Activated naive CD4-positive, alpha-beta T cell treated with anti-CD3 and anti-CD28 coated beads, Interleukin-2, amount 10 ng/mL, durations not matched to agents 7 days and 5 days (primary cell): ENCODE measurements at regions not wholly inside any gene's neighbourhood (a gene's known extent, or its start where the extent isn't known, plus 50 kb on each side); places are given as distances from the start of the nearest gene placed in this dataset.

ENCODE experiments used
- CTCF ChIA-PET: fragments of 350-600 bp; sonication (Branson Sonifier 250); formaldehyde crosslinking; loops from one replicate; lab custom pipeline; 2021; ENCODE audit warnings: antibody characterized with exemption; lab: Charles Lee
- DNase-seq: peaks from one replicate; pipeline ENCODE4 v3.0.0-alpha.2; 2020
- H3K27ac Mint-ChIP-seq: one replicate; pipeline ENCODE4 v1.8.0; 2021; ENCODE audit warnings: mild to moderate bottlenecking, moderate library complexity, mixed read lengths
- H3K27me3 Mint-ChIP-seq: one replicate; pipeline ENCODE4 v1.8.0; 2021; ENCODE audit warnings: mild to moderate bottlenecking, mixed read lengths
- H3K36me3 Mint-ChIP-seq: one replicate; pipeline ENCODE4 v1.8.0; 2021; ENCODE audit warnings: mixed read lengths
- H3K4me1 Mint-ChIP-seq: one replicate; pipeline ENCODE4 v1.8.0; 2021; ENCODE audit warnings: mixed read lengths
- H3K4me3 Mint-ChIP-seq: one replicate; pipeline ENCODE4 v1.8.0; 2021; ENCODE audit warnings: mild to moderate bottlenecking, moderate library complexity, mixed read lengths
- H3K9me3 Mint-ChIP-seq: one replicate; pipeline ENCODE4 v1.8.0; 2021; ENCODE audit warnings: mixed read lengths

- Mint-ChIP-seq H3K4me1 (no peaks in the 10 kb centered on the region), H3K27me3 (peaks cover 54% of the 10 kb centered on the region), H3K4me3 (no peak overlapping the region), H3K36me3 (no peaks in the 10 kb centered on the region), H3K9me3 (no peaks in the 10 kb centered on the region), H3K27ac (no peak overlapping the region)
- DNase-seq: no peak
- CTCF ChIA-PET: interaction anchor here (1.1 kb wide), 1 partner anchor 275 kb away, joined by 3 read pairs; no protein-coding TSS in a partner anchor
Observed at GRCh38 chr10:69684020-69684980, 54.3 kb downstream of the FAM241B start.

GRCh38 chr10:69684981-69685353, 54.9 kb downstream of the FAM241B start:
- no peak for DNase-seq
- Mint-ChIP-seq H3K27me3 (peaks cover 49% of the 10 kb centered on the region), H3K4me1 (no peaks in the 10 kb centered on the region), H3K36me3 (no peaks in the 10 kb centered on the region), H3K4me3 (no peak overlapping the region), H3K27ac (no peak overlapping the region), H3K9me3 (no peaks in the 10 kb centered on the region)
- CTCF ChIA-PET: interaction anchor here (1.1 kb wide), 1 partner anchor 275 kb away, joined by 3 read pairs; no protein-coding TSS in a partner anchor

DNA sequence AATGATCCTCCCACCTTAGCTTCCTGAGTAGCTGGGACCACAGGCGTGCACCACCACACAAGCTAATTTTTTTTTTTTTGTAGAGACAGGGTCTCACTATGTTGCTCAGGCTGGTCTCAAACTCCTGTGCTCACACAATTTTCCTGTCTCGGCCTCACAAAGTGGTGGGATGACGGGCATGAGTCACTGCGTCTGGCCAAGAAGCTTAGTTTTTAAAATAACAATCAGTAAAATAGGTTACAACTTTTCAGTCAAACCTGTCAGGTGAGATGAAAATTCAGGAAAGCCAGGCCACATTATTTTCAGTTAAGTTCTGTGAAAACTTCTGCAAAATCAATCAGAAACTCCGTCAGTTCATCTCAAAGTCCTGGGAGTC, 55.4 kb downstream of the FAM241B start:
- CTCF ChIA-PET: interaction anchor here (1.1 kb wide), 1 partner anchor 274 kb away, joined by 3 read pairs; no protein-coding TSS in a partner anchor
- no peak for DNase-seq
- H3K4me3 Mint-ChIP-seq: no peak overlapping the region
- H3K9me3 Mint-ChIP-seq: no peaks in the 10 kb centered on the region
- peaks cover 48% of the 10 kb centered on the region for H3K27me3 Mint-ChIP-seq
- no peaks in the 10 kb centered on the region for H3K4me1 Mint-ChIP-seq
- no peaks in the 10 kb centered on the region for H3K36me3 Mint-ChIP-seq
- no peak overlapping the region for H3K27ac Mint-ChIP-seq

DNA sequence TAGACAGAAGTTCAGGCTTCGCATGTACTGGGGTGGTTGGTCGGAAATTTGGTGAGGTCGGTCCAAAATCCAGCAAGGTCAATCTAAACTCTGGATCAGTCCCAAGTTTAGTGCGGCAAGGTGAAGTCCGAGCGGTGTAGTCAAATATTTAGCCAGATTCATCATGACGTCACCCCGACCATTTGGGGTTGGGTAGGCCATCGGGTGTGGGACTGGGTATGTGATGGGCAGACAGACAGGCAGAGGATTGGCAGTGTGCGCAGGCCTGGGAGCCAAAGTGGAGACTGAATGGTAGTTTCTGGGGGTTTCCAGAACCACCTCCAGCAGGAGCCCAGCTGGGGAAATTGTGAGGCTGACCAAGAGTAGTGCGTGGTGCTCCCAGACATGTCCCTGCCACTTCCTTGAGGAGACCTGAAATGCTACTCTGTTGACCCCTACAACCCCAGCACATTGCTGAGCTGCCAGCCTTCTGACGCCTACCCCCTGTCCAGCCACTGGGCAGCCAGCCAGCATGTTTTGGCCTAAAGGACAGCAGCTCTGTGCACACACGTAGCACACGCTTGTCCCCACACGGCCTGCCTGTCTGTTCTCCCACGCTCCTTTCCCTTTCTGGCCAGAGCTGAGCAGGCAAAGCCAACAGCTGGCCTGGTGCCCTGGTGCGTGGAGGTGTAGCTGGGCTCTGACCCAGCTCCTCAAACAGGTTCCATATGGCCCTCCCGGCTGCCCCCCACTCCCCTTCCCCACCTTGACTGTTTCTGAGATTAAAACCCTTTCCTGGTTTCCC, 55.9 kb downstream of the FAM241B start:
- CTCF ChIA-PET: no interaction called here
- no peaks in the 10 kb centered on the region for H3K9me3 Mint-ChIP-seq
- H3K36me3 Mint-ChIP-seq: no peaks in the 10 kb centered on the region
- H3K4me3 Mint-ChIP-seq: no peak overlapping the region
- peaks cover 51% of the 10 kb centered on the region for H3K27me3 Mint-ChIP-seq
- no peak for DNase-seq
- no peak overlapping the region for H3K27ac Mint-ChIP-seq
- no peaks in the 10 kb centered on the region for H3K4me1 Mint-ChIP-seq

- Mint-ChIP-seq H3K27ac (no peak overlapping the region), H3K36me3 (no peaks in the 10 kb centered on the region), H3K4me3 (no peak overlapping the region), H3K9me3 (no peaks in the 10 kb centered on the region), H3K27me3 (peaks cover 43% of the 10 kb centered on the region), H3K4me1 (no peaks in the 10 kb centered on the region)
- CTCF ChIA-PET: no interaction called here
- no peak for DNase-seq
Observed at GRCh38 chr10:69686866-69687265, 56.8 kb downstream of the FAM241B start.

DNA sequence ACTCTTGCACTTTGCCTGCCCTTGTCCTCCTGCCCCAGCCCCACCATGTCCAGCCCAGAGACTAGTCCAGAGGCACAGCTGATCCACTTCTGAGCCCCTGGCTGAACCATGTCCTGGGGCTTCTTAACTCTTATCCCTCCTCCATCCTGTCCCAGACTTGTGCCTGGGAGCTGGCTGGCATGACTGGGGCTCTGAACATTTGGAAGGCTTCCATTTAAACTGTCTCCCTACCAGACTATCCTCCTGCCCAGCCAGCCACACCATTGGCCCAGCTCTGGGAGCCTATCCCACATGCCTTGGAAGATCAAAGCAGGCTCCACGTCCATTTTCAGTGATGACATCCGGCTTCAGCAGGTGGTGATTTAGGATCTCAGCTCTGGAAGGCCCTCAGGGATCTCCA, 57.4 kb downstream of the FAM241B start:
- no peak for DNase-seq
- Mint-ChIP-seq H3K4me1 (no peaks in the 10 kb centered on the region), H3K9me3 (no peaks in the 10 kb centered on the region), H3K36me3 (no peaks in the 10 kb centered on the region), H3K27ac (no peak overlapping the region), H3K4me3 (no peak overlapping the region), H3K27me3 (peaks cover 40% of the 10 kb centered on the region)
- CTCF ChIA-PET: no interaction called here

DNA sequence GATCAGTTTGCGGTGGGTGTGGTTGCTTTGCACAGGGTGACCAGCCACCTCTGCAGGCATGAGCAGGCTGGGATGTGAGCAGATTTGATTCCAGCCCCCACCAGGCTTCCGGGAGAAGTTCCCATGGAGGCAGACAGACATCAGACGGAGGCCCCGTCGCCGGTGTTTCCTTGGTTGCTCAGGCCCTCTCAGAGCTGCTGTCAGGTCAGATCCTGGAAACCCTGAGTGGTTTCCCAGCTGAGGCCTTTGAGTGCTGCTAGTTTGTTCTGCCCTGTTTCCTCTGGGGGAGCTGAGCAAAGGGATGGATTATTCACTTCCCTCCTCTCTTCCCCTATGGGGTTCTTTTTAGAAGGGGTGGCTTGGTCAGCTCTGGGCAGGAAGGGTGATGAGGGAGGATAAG, 62.2 kb downstream of the FAM241B start:
- Mint-ChIP-seq H3K27me3 (peaks cover 30% of the 10 kb centered on the region), H3K4me1 (no peaks in the 10 kb centered on the region), H3K27ac (no peak overlapping the region), H3K9me3 (no peaks in the 10 kb centered on the region), H3K36me3 (no peaks in the 10 kb centered on the region), H3K4me3 (no peak overlapping the region)
- CTCF ChIA-PET: interaction anchor here (1.0 to 1.5 kb wide), 3 partner anchors 22 to 223 kb away, joined by 3 read pairs; no protein-coding TSS in a partner anchor
- DNase-seq: no peak

GRCh38 chr10:69692891-69693290, 62.8 kb downstream of the FAM241B start:
- no peaks in the 10 kb centered on the region for H3K36me3 Mint-ChIP-seq
- no peaks in the 10 kb centered on the region for H3K9me3 Mint-ChIP-seq
- CTCF ChIA-PET: interaction anchor here (1.1 kb wide), 1 partner anchor 21 kb away, joined by 3 read pairs; no protein-coding TSS in a partner anchor
- DNase-seq: no peak
- H3K27ac Mint-ChIP-seq: no peak overlapping the region
- H3K27me3 Mint-ChIP-seq: peaks cover 23% of the 10 kb centered on the region
- no peaks in the 10 kb centered on the region for H3K4me1 Mint-ChIP-seq
- H3K4me3 Mint-ChIP-seq: no peak overlapping the region

GRCh38 chr10:69693886-69694285, 63.8 kb downstream of the FAM241B start:
- CTCF ChIA-PET: no interaction called here
- Mint-ChIP-seq H3K4me1 (no peaks in the 10 kb centered on the region), H3K27ac (no peak overlapping the region), H3K27me3 (peaks cover 16% of the 10 kb centered on the region), H3K36me3 (no peaks in the 10 kb centered on the region), H3K4me3 (no peak overlapping the region), H3K9me3 (no peaks in the 10 kb centered on the region)
- DNase-seq: no peak

DNA sequence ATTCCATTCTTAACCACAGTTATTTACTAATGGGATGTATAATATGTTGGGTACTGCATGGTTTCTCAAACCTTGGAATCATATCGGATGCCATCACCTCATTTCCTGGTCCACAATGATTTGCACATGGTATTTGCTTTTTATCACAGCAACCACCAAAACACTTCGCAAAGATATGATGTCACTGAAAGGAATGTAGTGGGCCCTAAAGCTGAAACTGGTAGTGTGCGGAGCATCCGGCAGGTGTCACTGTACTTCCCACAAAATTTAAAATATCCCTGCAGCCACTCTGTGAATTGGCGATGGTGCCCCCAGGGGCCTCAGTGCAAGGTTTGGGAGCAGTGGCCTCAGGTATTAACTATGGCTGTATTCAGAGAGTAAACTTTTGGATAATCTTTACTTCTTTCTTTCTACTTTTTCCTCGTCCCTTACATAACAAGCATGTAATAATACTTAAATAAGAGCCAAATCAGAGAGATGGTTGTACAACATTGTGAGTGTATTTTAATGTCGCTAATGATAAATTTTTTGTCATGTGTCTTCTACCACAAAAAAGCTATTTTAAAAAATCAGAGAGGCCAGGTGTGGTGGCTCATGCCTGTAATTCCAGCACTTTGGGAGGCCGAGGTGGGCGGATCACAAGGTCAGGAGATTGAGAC, 66.2 kb downstream of the FAM241B start:
- CTCF ChIA-PET: interaction anchor here (0.9 to 1.2 kb wide), 3 partner anchors 18 to 33 kb away, joined by 3 read pairs; no protein-coding TSS in a partner anchor
- no peaks in the 10 kb centered on the region for H3K9me3 Mint-ChIP-seq
- no peak overlapping the region for H3K4me3 Mint-ChIP-seq
- peak; percentile 41 for DNase-seq
- H3K27ac Mint-ChIP-seq: no peak overlapping the region
- H3K36me3 Mint-ChIP-seq: no peaks in the 10 kb centered on the region
- peaks cover 9% of the 10 kb centered on the region for H3K27me3 Mint-ChIP-seq
- H3K4me1 Mint-ChIP-seq: no peaks in the 10 kb centered on the region

GRCh38 chr10:69697006-69697405, 67.0 kb downstream of the FAM241B start:
- H3K9me3 Mint-ChIP-seq: no peaks in the 10 kb centered on the region
- no peaks in the 10 kb centered on the region for H3K36me3 Mint-ChIP-seq
- no peaks in the 10 kb centered on the region for H3K4me1 Mint-ChIP-seq
- peaks cover 14% of the 10 kb centered on the region for H3K27me3 Mint-ChIP-seq
- CTCF ChIA-PET: interaction anchor here (0.9 kb wide), 1 partner anchor 19 kb away, joined by 3 read pairs; no protein-coding TSS in a partner anchor
- H3K27ac Mint-ChIP-seq: no peak overlapping the region
- no peak for DNase-seq
- H3K4me3 Mint-ChIP-seq: no peak overlapping the region

DNA sequence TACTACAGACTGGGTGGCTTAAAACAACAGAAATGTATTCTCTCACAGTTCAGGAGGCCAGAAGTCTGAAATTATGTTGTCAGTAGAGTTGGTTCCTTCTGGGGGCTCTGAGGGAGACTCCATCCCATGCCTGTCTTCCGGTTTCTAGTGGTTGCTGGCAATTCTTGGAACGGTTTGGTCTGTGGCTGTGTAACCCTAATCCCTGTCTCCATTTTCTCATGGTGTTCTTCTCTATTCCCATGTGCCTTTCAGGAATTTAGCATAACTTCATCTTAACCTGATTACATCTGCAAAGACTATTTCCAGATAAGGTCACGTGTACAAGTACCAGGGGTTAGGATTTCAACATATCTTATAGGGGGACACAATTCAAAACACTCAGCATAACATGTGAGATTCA, 73.2 kb downstream of the FAM241B start:
- Mint-ChIP-seq H3K27me3 (peaks cover 40% of the 10 kb centered on the region), H3K4me1 (no peaks in the 10 kb centered on the region), H3K36me3 (no peaks in the 10 kb centered on the region)

DNA sequence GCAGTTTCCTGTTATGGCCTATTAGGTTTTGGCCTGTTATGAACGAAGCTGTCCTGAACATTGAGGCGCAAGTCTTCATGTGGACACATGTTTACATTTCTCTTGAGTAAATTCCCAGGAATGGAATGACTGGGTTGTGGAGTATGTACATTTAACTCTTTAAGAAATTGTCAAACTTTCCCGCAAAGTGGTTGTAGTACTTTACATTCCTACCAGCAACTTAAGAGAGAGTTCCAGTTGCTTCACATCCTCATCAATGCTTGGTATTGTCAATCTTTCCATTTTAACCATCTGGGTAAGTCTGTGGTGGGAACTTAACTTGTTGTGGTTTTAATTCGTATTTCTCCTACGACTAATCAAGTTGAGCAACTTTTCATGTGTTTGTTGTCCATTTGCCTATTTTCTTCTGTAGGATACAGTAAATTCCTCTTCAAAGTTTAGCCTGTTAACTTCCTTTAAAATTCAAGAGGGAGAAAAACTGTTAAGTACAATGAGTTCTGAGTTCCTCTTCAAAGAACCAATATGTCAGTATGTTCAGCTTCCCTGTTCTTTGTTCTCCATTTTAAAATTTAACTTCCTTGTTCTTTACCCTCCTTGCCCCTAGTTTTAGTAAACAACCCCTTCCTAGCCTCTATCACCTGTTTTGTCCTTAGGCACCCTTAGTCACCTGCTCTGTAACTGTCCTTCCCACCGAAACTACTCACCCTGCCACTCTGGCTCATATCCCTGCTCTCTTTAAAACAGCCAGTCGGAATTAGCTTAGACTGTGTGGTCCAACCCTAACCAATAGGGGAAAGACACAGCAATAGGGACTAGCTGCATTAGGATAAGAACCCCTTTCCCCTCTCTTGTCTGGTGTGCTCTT, 74.0 kb downstream of the FAM241B start:
- no peak for DNase-seq
- no peak overlapping the region for H3K27ac Mint-ChIP-seq
- peaks cover 46% of the 10 kb centered on the region for H3K27me3 Mint-ChIP-seq
- H3K4me1 Mint-ChIP-seq: no peaks in the 10 kb centered on the region
- no peaks in the 10 kb centered on the region for H3K9me3 Mint-ChIP-seq
- no peak overlapping the region for H3K4me3 Mint-ChIP-seq
- no peaks in the 10 kb centered on the region for H3K36me3 Mint-ChIP-seq
- CTCF ChIA-PET: interaction anchor here (0.6 kb wide), 1 partner anchor 23 kb away, joined by 3 read pairs; no protein-coding TSS in a partner anchor

More for the DNA sequence above, 73.2 kb downstream of the FAM241B start:
- no peak for DNase-seq
- Mint-ChIP-seq H3K4me3 (no peak overlapping the region), H3K9me3 (no peaks in the 10 kb centered on the region), H3K27ac (no peak overlapping the region)
- CTCF ChIA-PET: no interaction called here
